ENCODE measurements at regions not wholly inside any gene's neighbourhood (a gene's known extent, or its start where the extent isn't known, plus 50 kb on each side); places are given as distances from the start of the nearest gene placed in this dataset.

- TF ChIP-seq CTCF (conservative IDR thresholded peaks at IDR 0.05; ENCODE audit: low read length) (no peak), EZH2phosphoT487 (IDR thresholded peaks at IDR 0.05; ENCODE audit: borderline replicate concordance) (no peak)
Measured at GRCh38 chr12:18943200-18943599, 186.3 kb upstream of the PLEKHA5 start.

Data from Loucy (cell line).